OCI-LY7 (cell line): ENCODE measurements at regions not wholly inside any gene's neighbourhood (a gene's known extent, or its start where the extent isn't known, plus 50 kb on each side); places are given as distances from the start of the nearest gene placed in this dataset.

ENCODE experiments used
- EZH2phosphoT487 ChIP-seq: fragments of 200-600 bp; sonication (generic); IDR thresholded peaks from 2 replicates; pipeline ENCODE4 v1.6.1; 2018; ENCODE audit warnings: low read depth, borderline replicate concordance, mild to moderate bottlenecking, mixed run types, antibody characterized with exemption, low read length, moderate library complexity, mixed read lengths
- TF ChIP-seq, protein P1 (sequence below): fragments of 200-600 bp; sonication (generic); conservative IDR thresholded peaks from 2 replicates; pipeline ENCODE4 v1.5.1; 2014; ENCODE audit warnings: mild to moderate bottlenecking, antibody characterized with exemption, low read length, moderate library complexity, mixed read lengths

DNA sequence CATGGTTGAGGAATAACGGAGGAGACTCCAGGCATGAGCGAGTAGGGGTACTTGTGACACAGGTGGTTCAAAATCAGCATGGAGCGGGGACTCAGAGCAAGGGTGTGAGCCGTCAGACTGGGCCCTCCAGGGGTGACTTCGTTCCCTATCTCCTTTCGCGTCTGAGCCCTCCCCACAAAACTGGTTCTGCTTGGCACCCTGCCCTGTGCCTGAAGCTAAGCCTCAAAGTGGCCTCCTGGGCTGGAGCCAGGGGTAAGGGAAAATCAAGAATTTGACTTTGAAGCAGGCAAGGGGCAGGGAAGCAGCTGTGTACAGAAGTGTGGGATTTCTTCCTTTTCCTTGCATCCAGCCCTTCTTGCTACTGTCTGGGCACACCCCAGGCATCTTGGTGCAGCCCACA is 331.5 kb upstream of the AJAP1 start:
- TF ChIP-seq, protein P1, sequence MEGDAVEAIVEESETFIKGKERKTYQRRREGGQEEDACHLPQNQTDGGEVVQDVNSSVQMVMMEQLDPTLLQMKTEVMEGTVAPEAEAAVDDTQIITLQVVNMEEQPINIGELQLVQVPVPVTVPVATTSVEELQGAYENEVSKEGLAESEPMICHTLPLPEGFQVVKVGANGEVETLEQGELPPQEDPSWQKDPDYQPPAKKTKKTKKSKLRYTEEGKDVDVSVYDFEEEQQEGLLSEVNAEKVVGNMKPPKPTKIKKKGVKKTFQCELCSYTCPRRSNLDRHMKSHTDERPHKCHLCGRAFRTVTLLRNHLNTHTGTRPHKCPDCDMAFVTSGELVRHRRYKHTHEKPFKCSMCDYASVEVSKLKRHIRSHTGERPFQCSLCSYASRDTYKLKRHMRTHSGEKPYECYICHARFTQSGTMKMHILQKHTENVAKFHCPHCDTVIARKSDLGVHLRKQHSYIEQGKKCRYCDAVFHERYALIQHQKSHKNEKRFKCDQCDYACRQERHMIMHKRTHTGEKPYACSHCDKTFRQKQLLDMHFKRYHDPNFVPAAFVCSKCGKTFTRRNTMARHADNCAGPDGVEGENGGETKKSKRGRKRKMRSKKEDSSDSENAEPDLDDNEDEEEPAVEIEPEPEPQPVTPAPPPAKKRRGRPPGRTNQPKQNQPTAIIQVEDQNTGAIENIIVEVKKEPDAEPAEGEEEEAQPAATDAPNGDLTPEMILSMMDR: no peak
- TF ChIP-seq EZH2phosphoT487: no peak
